Neuronal stem cell (in vitro differentiated cells): ENCODE measurements at regions not wholly inside any gene's neighbourhood (a gene's known extent, or its start where the extent isn't known, plus 50 kb on each side); places are given as distances from the start of the nearest gene placed in this dataset.

Experiments
- DNase-seq: peaks from one replicate; pipeline ENCODE4 v3.0.0-alpha.2; 2013; ENCODE audit warnings: low spot score
- H2AFZ ChIP-seq: one replicate; pipeline ENCODE4 v1.6.1; 2013; ENCODE audit warnings: mild to moderate bottlenecking, low read length, inconsistent platforms
- H2AK5ac ChIP-seq: 2 replicates; pipeline ENCODE4 v1.6.1; 2013; ENCODE audit warnings: low read depth, mild to moderate bottlenecking, inconsistent platforms, low read length, moderate library complexity, mixed read lengths
- H2BK120ac ChIP-seq: 2 replicates; pipeline ENCODE4 v1.6.1; 2013; ENCODE audit warnings: low read depth, mild to moderate bottlenecking, inconsistent platforms, low read length, moderate library complexity, mixed read lengths
- H2BK12ac ChIP-seq: one replicate; pipeline ENCODE4 v1.6.1; 2013; ENCODE audit warnings: low read length, inconsistent platforms
- H2BK15ac ChIP-seq: 2 replicates; pipeline ENCODE4 v1.6.1; 2013; ENCODE audit warnings: mild to moderate bottlenecking, low read length, inconsistent platforms, mixed read lengths
- H2BK5ac ChIP-seq: one replicate; pipeline ENCODE4 v1.6.1; 2013; ENCODE audit warnings: inconsistent platforms, mild to moderate bottlenecking, low read length, moderate library complexity
- H3K14ac ChIP-seq: one replicate; pipeline ENCODE4 v1.6.1; 2013; ENCODE audit warnings: low read length, inconsistent platforms
- H3K18ac ChIP-seq: 2 replicates; pipeline ENCODE4 v1.6.1; 2013; ENCODE audit warnings: low read length, inconsistent platforms
- H3K23ac ChIP-seq: 2 replicates; pipeline ENCODE4 v1.6.1; 2013; ENCODE audit warnings: low read depth, mild to moderate bottlenecking, mixed read lengths, low read length, inconsistent platforms; ENCODE audit not compliant: poor library complexity
- H3K27ac ChIP-seq: replicated peaks from 3 replicates; pipeline ENCODE4 v1.5.1; 2013; ENCODE audit warnings: low read length, inconsistent platforms
- H3K27me3 ChIP-seq, 3 experiments: 2 replicates each; pipeline ENCODE4 v1.6.1; 2013; ENCODE audit warnings: low read length in 3 of 3, mild to moderate bottlenecking in 2 of 3, inconsistent platforms in 1 of 3, low read depth in 1 of 3, mixed read lengths in 1 of 3, moderate library complexity in 1 of 3; ENCODE audit not compliant: control insufficient read depth in 3 of 3, insufficient read depth in 3 of 3
- H3K36me3 ChIP-seq, 2 donors: replicated peaks in 1 of 2; 2 replicates each; pipeline ENCODE4 v1.6.1; 2013; ENCODE audit warnings: low read length in 2 of 2; ENCODE audit not compliant: control insufficient read depth in 2 of 2, insufficient read depth in 2 of 2
- H3K4ac ChIP-seq: 2 replicates; pipeline ENCODE4 v1.6.1; 2013; ENCODE audit warnings: inconsistent platforms, mild to moderate bottlenecking, low read length, moderate library complexity
- H3K4me1 ChIP-seq, 2 donors: 1 replicate in 1 of 2; 2 replicates in 1 of 2; pipeline ENCODE4 v1.6.1; 2013; ENCODE audit warnings: low read length in 2 of 2, low read depth in 1 of 2; ENCODE audit not compliant: control insufficient read depth in 2 of 2, insufficient read depth in 1 of 2
- H3K4me2 ChIP-seq: one replicate; pipeline ENCODE4 v1.6.1; 2013; ENCODE audit warnings: mild to moderate bottlenecking, low read length, inconsistent platforms; ENCODE audit not compliant: insufficient read depth, poor library complexity, severe bottlenecking
- H3K4me3 ChIP-seq, 2 donors: 2 replicates each; pipeline ENCODE4 v1.5.1; 2013; ENCODE audit warnings: low read length in 2 of 2, mild to moderate bottlenecking in 2 of 2, inconsistent platforms in 1 of 2, moderate library complexity in 1 of 2
- H3K79me1 ChIP-seq: one replicate; pipeline ENCODE4 v1.6.1; 2013; ENCODE audit warnings: low read depth, mild to moderate bottlenecking, inconsistent platforms, low read length, moderate library complexity
- H3K9ac ChIP-seq: one replicate; pipeline ENCODE4 v1.6.1; 2013; ENCODE audit warnings: mild to moderate bottlenecking, low read depth, low read length, inconsistent platforms; ENCODE audit not compliant: poor library complexity
- H3K9me3 ChIP-seq, 2 donors: replicated peaks in 1 of 2; 2 replicates each; pipeline versions ENCODE3 to v1.6.1; 2013; ENCODE audit warnings: low read length in 2 of 2, mild to moderate bottlenecking in 2 of 2, inconsistent platforms in 1 of 2, low read depth in 1 of 2, mixed read lengths in 1 of 2, moderate library complexity in 1 of 2; ENCODE audit not compliant: control insufficient read depth in 2 of 2, insufficient read depth in 1 of 2
- H4K8ac ChIP-seq: one replicate; pipeline ENCODE4 v1.6.1; 2013; ENCODE audit warnings: low read depth, mild to moderate bottlenecking, inconsistent platforms, low read length, moderate library complexity
- H4K91ac ChIP-seq: one replicate; pipeline ENCODE4 v1.6.1; 2013; ENCODE audit warnings: low read length, low read depth, mild to moderate bottlenecking, inconsistent platforms; ENCODE audit not compliant: poor library complexity
- WGBS, 2 donors: extraction: QIAGEN DNeasy Blood & Tissue Kit; methylation state at CpG; one replicate each; pipeline ENCODE4 v1.1.7; 2013; ENCODE audit warnings: missing lambda C conversion rate in 2 of 2, mixed read lengths in 1 of 2; ENCODE audit not compliant: insufficient read length in 2 of 2, insufficient replicate concordance in 1 of 2; ENCODE audit errors: extremely low coverage in 2 of 2; 5-methylcytosine and 5-hydroxymethylcytosine counted together

DNA sequence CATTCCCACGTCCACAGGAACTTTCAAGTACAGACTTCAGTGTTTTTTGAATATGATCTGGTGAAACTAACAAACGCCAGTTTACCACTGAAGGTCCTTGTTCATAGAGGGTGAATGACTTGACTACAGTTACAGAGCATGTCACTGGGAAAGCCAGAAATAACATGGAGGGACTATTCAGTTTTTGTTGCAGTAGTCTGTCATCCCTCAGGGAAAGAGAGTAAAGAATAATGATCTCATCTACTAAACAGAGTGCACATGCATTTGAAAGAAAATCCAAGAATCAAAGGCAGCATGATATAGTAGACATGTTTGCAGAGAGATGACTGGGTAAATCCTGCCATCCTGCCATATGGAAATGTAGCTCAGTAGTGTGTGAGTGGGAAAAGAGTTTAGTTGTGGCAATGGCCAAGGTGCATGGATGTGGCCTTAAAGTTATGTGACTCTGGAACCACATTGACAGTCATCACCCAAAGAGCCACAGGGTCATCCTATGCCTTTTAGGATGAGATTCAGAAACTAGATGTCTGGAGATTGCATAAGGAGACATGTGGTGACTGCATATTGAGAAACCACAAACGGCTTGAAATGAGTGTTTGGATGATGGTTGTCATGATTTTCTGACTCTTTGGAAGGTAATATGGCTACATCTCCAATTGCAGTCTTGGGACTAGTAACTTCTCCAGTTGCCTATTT lies 125.3 kb upstream of the ZEB2 start:
- Histone ChIP-seq H2AFZ (no peak overlapping the region), H3K9ac (no peak overlapping the region), H2BK120ac (no peak overlapping the region), H3K9me3 (no peaks in the 10 kb centered on the region), H2BK5ac (no peak overlapping the region), H4K91ac (no peak overlapping the region), H4K8ac (no peak overlapping the region), H3K36me3 (no peaks in the 10 kb centered on the region), H3K4me3 (no peak overlapping the region), H3K23ac (no peak overlapping the region), H3K4ac (no peak overlapping the region), H3K27ac (no peak overlapping the region), H3K14ac (no peak overlapping the region), H2BK15ac (no peak overlapping the region), H3K4me2 (no peak overlapping the region), H2AK5ac (no peak overlapping the region), H3K79me1 (no peaks in the 10 kb centered on the region), H3K18ac (no peak overlapping the region), H3K4me1 (peaks cover 0 to 11% of the 10 kb centered on the region in 2 donors), H3K27me3 (no peaks in the 10 kb centered on the region), H2BK12ac (no peak overlapping the region)
- no CpG with 5 or more reads among the region's 3 CpGs for WGBS, 2 donors
- DNase-seq, result no peak

DNA sequence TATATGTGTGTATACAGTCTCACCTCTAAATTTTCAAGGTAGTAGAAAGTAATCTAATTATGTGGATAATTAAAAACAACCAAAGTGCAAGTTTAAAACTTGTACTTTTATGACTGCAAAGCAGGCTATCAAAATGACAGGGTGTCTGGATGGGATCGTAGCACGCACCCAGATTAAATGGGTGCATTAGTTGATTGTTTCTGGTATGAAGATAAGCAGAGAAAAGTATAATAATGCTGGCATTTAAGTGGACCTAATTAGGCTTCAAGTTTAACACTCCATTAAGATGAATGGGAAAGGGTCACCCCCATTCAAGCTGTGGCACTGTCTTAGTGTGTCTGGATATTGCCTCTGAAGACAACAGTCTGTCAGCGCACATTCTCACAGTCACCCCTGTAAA lies 124.6 kb upstream of the ZEB2 start:
- Histone ChIP-seq H2BK120ac (no peak overlapping the region), H3K23ac (no peak overlapping the region), H3K4ac (no peak overlapping the region), H3K9me3 (no peaks in the 10 kb centered on the region), H2BK5ac (no peak overlapping the region), H4K91ac (no peak overlapping the region), H4K8ac (no peak overlapping the region), H3K27ac (no peak overlapping the region), H3K36me3 (no peaks in the 10 kb centered on the region), H2AK5ac (no peak overlapping the region), H3K18ac (no peak overlapping the region), H3K4me1 (peaks cover 0 to 6% of the 10 kb centered on the region in 2 donors), H3K4me2 (no peak overlapping the region), H3K9ac (no peak overlapping the region), H2BK12ac (no peak overlapping the region), H3K4me3 (no peak overlapping the region), H2AFZ (no peak overlapping the region), H3K79me1 (no peaks in the 10 kb centered on the region), H3K14ac (no peak overlapping the region), H2BK15ac (no peak overlapping the region), H3K27me3 (no peaks in the 10 kb centered on the region)
- no peak for DNase-seq
- WGBS, 2 donors, result no CpG with 5 or more reads among the region's 3 CpGs

DNA sequence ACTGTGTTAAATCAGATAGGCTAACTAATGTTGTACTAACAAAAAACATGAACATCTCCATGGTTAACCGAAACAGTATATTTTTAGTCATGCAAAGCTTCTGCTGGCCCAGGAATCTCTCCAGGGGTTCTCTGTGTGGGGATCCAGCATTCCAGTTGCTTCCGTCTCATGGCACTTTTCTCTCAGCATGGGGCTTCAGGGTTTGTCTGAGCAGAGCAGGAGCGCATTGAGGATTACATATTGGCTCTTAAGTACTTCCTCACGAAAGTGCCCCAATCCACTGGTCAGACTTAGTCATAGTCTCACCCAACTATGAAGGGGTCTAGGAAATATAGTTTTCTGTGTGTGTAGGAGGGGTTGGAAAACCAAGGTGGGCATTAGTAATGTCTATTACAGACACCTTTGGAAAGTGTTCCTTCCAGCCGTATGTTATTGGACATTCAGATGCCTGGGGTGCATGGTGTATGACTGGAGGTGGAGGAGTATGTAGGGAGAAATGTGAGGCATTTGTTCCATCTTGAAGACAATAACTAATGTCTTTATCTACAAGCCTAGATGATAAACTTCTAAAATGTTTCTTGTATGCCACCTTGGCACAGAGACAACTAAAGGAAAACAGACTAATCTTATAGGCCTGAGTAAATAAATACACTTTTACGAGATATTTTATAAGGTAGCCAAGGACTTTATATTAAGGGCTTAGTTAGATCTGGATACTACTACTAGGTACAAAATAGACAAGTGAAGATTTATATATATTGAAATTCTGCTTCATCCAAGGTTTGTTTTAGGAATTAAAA lies 123.8 kb upstream of the ZEB2 start:
- Histone ChIP-seq H2BK12ac (no peak overlapping the region), H3K9ac (no peak overlapping the region), H3K23ac (no peak overlapping the region), H3K27ac (no peak overlapping the region), H3K27me3 (no peaks in the 10 kb centered on the region), H2BK15ac (no peak overlapping the region), H3K18ac (no peak overlapping the region), H2AK5ac (no peak overlapping the region), H2AFZ (no peak overlapping the region), H3K79me1 (no peaks in the 10 kb centered on the region), H3K4me3 (no peak overlapping the region), H3K9me3 (peaks cover 0 to 2% of the 10 kb centered on the region in 2 donors), H2BK5ac (no peak overlapping the region), H4K91ac (no peak overlapping the region), H4K8ac (no peak overlapping the region), H3K4me2 (no peak overlapping the region), H3K36me3 (no peaks in the 10 kb centered on the region), H2BK120ac (no peak overlapping the region), H3K14ac (no peak overlapping the region), H3K4ac (no peak overlapping the region), H3K4me1 (no peaks in the 10 kb centered on the region)
- no CpG with 5 or more reads among the region's 6 CpGs for WGBS, 2 donors
- no peak for DNase-seq

DNA sequence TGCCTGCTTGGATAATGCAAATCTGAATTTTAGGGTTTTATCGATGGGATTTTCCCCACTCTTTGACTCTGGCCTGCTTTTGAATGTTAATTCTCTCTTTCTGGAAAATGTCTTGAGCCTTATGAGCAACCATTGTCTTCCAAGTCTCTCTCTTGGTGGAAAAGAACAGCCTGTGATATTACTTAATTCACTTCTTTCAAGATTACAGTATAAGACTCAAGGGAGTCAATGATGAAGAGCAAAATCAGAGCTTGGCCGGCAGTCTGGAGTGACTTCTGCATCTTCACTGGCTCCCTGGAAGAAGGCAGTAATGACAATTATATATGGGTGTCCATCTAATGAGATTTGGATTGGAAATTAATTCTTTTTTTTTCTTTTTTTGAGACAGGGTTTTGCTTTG lies 122.9 kb upstream of the ZEB2 start:
- no peak for DNase-seq
- Histone ChIP-seq H2BK12ac (no peak overlapping the region), H3K4me1 (no peaks in the 10 kb centered on the region), H2BK120ac (no peak overlapping the region), H3K23ac (no peak overlapping the region), H3K27me3 (no peaks in the 10 kb centered on the region), H3K9me3 (peaks cover 0 to 2% of the 10 kb centered on the region in 2 donors), H3K36me3 (no peaks in the 10 kb centered on the region), H3K18ac (no peak overlapping the region), H2AFZ (no peak overlapping the region), H3K4me3 (no peak overlapping the region), H3K4ac (no peak overlapping the region), H3K79me1 (no peaks in the 10 kb centered on the region), H3K27ac (no peak overlapping the region), H3K4me2 (no peak overlapping the region), H2AK5ac (no peak overlapping the region), H3K9ac (no peak overlapping the region), H2BK5ac (no peak overlapping the region), H3K14ac (no peak overlapping the region), H4K8ac (no peak overlapping the region), H2BK15ac (no peak overlapping the region), H4K91ac (no peak overlapping the region)
- no CpG with 5 or more reads among the region's 2 CpGs for WGBS, 2 donors
